ENCODE measurements at regions not wholly inside any gene's neighbourhood (a gene's known extent, or its start where the extent isn't known, plus 50 kb on each side); places are given as distances from the start of the nearest gene placed in this dataset.

GRCh38 chrX:119303137-119303536 is 67.1 kb downstream of the PGRMC1 start:
- TF ChIP-seq SIX5 (IDR thresholded peaks at IDR 0.05; ENCODE audit: low read depth, low read length) (no peak), ASH2L (IDR thresholded peaks at IDR 0.05; ENCODE audit: low read length) (no peak), POLR2AphosphoS5 (IDR thresholded peaks at IDR 0.05; ENCODE audit: low read depth, low read length) (no peak), EGR1 (IDR thresholded peaks at IDR 0.05; ENCODE audit: borderline replicate concordance, low read depth, low read length) (no peak), SP1 (IDR thresholded peaks at IDR 0.05; ENCODE audit: low read depth, low read length) (no peak), JUN (IDR thresholded peaks at IDR 0.05; ENCODE audit: low read depth, low read length) (no peak), POLR2A (IDR thresholded peaks at IDR 0.05; ENCODE audit: control extremely low read depth in 1 of 2, low read depth in 2 of 2, low read length in 2 of 2) (no peak), CHD2 (IDR thresholded peaks at IDR 0.05; ENCODE audit: low read length) (no peak), MAFK (IDR thresholded peaks at IDR 0.05; ENCODE audit: low read depth, low read length) (no peak), FOSL1 (IDR thresholded peaks at IDR 0.05; ENCODE audit: insufficient read depth, low read depth, low read length) (no peak), YY1 (IDR thresholded peaks at IDR 0.05; ENCODE audit: low read depth, low read length) (no peak), ATF2 (IDR thresholded peaks at IDR 0.05; ENCODE audit: low read length) (no peak)
- TF ChIP-seq, protein P1, sequence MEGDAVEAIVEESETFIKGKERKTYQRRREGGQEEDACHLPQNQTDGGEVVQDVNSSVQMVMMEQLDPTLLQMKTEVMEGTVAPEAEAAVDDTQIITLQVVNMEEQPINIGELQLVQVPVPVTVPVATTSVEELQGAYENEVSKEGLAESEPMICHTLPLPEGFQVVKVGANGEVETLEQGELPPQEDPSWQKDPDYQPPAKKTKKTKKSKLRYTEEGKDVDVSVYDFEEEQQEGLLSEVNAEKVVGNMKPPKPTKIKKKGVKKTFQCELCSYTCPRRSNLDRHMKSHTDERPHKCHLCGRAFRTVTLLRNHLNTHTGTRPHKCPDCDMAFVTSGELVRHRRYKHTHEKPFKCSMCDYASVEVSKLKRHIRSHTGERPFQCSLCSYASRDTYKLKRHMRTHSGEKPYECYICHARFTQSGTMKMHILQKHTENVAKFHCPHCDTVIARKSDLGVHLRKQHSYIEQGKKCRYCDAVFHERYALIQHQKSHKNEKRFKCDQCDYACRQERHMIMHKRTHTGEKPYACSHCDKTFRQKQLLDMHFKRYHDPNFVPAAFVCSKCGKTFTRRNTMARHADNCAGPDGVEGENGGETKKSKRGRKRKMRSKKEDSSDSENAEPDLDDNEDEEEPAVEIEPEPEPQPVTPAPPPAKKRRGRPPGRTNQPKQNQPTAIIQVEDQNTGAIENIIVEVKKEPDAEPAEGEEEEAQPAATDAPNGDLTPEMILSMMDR (IDR thresholded peaks at IDR 0.05; ENCODE audit: control extremely low read depth in 1 of 3, insufficient read depth in 1 of 3, low read depth in 1 of 3, low read length in 3 of 3), result no peak

All from H1 (cell line).